ENCODE measurements at regions not wholly inside any gene's neighbourhood (a gene's known extent, or its start where the extent isn't known, plus 50 kb on each side); places are given as distances from the start of the nearest gene placed in this dataset.
"Not testable (repeated sequence)": the region's sequence is repeated elsewhere in the genome, so short reads cannot be mapped to it uniquely, and the experiment has no call there.

- no peaks in the 10 kb centered on the region for H3K9me3 ChIP-seq
- H3K36me3 ChIP-seq: no peaks in the 10 kb centered on the region
- no peaks in the 10 kb centered on the region for H3K4me1 ChIP-seq
- peaks cover 0 to 7% (median 0%) of the 10 kb centered on the region in 4 donors for H3K27me3 ChIP-seq
- intact Hi-C loops (cut with DNase I): no loop called here
- no peak for DNase-seq
- H3K27ac ChIP-seq: no peak overlapping the region
- H3K4me3 ChIP-seq: no peak overlapping the region
- TF ChIP-seq CTCF (IDR thresholded peaks at IDR 0.05) (no peak), POLR2A (IDR thresholded peaks at IDR 0.05) (no peak)
These were observed 110.3 kb upstream of the DIAPH3 start for GRCh38 chr13:60273971-60274527.

DNA sequence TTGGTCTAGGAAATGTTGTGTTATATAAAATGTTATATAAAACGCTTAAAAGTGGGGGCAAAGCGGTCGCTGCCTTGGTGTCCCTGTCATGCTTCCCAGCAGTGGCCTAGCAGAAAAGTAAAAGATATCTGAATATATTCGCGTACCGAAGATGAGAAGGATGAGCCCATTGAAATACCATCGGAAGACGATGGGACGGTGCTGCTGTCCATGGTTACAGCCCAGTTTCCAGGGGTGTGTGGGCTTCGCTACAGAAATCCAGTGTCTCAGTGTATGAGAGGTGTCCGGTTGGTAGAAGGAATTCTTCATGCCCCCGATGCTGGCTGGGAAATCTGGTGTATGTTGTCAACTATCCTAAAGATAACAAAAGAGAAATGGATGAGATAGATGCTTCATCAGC, 110.9 kb upstream of the DIAPH3 start:
- TF ChIP-seq CTCF (IDR thresholded peaks at IDR 0.05): no peak
- TF ChIP-seq POLR2A (IDR thresholded peaks at IDR 0.05): no peak
- DNase-seq: no peak
- Histone ChIP-seq H3K27ac (no peak overlapping the region), H3K36me3 (no peaks in the 10 kb centered on the region), H3K27me3 (peaks cover 0 to 4% (median 0%) of the 10 kb centered on the region in 4 donors), H3K4me1 (no peaks in the 10 kb centered on the region), H3K9me3 (no peaks in the 10 kb centered on the region), H3K4me3 (no peak overlapping the region)
- intact Hi-C loops (cut with DNase I): no loop called here
- WGBS, 2 donors: 93 to 96% methylated on average over 12 of the region's 12 CpGs

- peaks cover 0 to 4% (median 0%) of the 10 kb centered on the region in 4 donors for H3K27me3 ChIP-seq
- no peak overlapping the region for H3K4me3 ChIP-seq
- intact Hi-C loops (cut with DNase I): no loop called here
- DNase-seq: no peak
- no peak overlapping the region for H3K27ac ChIP-seq
- 69 to 77% methylated on average over 9 of the region's 9 CpGs for WGBS, 2 donors
- TF ChIP-seq CTCF (IDR thresholded peaks at IDR 0.05) (no peak), POLR2A (IDR thresholded peaks at IDR 0.05) (no peak)
- no peaks in the 10 kb centered on the region for H3K4me1 ChIP-seq
- H3K9me3 ChIP-seq: no peaks in the 10 kb centered on the region
- H3K36me3 ChIP-seq: no peaks in the 10 kb centered on the region
These were observed 111.5 kb upstream of the DIAPH3 start for GRCh38 chr13:60275208-60275607.

GRCh38 chr13:60280524-60280923, 116.5 kb upstream of the TDRD3 start:
- H3K4me3 ChIP-seq; intact Hi-C loops (cut with DNase I); H3K27me3 ChIP-seq; DNase-seq; H3K9me3 ChIP-seq; H3K27ac ChIP-seq; H3K36me3 ChIP-seq; H3K4me1 ChIP-seq: not testable (repeated sequence)
- WGBS, 2 donors: 88 to 100% methylated on average over 1 of the region's 1 CpG

DNA sequence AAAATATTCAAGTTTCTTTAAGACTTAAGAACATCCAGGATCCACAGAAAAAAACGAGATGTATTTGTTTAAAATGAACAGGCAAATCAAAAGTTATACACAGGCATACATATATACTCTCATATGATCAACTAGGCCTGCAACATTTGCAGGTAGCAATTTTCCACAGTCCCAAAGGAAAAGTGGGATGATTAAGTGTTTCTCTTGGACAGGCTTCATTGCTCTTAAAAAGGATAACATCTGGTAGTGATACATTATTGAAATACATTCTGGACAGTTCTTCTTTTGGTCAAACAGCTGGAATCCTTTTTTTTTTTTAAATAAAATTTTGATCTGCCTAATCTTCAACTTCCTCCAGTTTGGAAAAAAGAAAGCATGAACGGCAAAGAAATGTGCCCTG, 114.8 kb upstream of the TDRD3 start:
- no peak for DNase-seq
- intact Hi-C loops (cut with DNase I): no loop called here
- 23 to 33% methylated on average over 2 of the region's 2 CpGs for WGBS, 2 donors

More for the DNA sequence above, 114.8 kb upstream of the TDRD3 start:
- Histone ChIP-seq H3K27me3 (no peaks in the 10 kb centered on the region), H3K9me3 (no peaks in the 10 kb centered on the region), H3K4me1 (no peaks in the 10 kb centered on the region), H3K27ac (no peak overlapping the region), H3K4me3 (no peak overlapping the region), H3K36me3 (no peaks in the 10 kb centered on the region)
- TF ChIP-seq POLR2A (IDR thresholded peaks at IDR 0.05) (no peak), CTCF (IDR thresholded peaks at IDR 0.05) (no peak)
